Hepatocyte (in vitro differentiated cells): ENCODE measurements at regions not wholly inside any gene's neighbourhood (a gene's known extent, or its start where the extent isn't known, plus 50 kb on each side); places are given as distances from the start of the nearest gene placed in this dataset.

Source experiments
- EZH2 ChIP-seq: fragments of 200-600 bp; sonication (generic); IDR thresholded peaks from 2 replicates; pipeline ENCODE4 v1.6.1; 2016; ENCODE audit warnings: antibody characterized with exemption, mild to moderate bottlenecking, borderline replicate concordance
- EZH2phosphoT487 ChIP-seq: fragments of 200-600 bp; sonication (generic); IDR thresholded peaks from one replicate; pipeline ENCODE4 v1.6.1; 2018; ENCODE audit warnings: antibody characterized with exemption, mild to moderate bottlenecking, low read depth, moderate library complexity; ENCODE audit not compliant: unreplicated experiment, severe bottlenecking
- TF ChIP-seq, protein P1 (sequence below): fragments of 200-600 bp; sonication (generic); IDR thresholded peaks from 2 replicates; pipeline ENCODE4 v1.5.1; 2016; ENCODE audit warnings: antibody characterized with exemption, mild to moderate bottlenecking; ENCODE audit not compliant: poor library complexity

DNA sequence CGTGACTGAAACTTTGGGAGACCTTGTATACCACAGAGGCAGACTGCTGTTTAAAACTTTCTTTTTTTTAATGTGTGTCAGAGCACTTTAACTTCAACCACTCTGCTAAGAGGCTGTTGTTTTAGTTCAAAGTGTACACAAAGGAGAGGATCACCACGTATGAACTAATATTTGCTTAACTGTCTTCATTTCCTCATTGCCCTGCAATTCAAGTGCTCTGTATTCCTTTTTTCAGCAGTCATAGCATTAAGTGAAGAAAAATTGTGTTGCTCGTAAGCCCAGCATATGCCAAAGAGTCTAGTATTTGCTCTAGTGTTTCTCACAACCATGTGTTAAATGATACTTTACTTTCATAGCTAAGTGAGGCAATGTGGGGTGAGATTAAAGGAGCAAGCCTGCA is 63.0 kb upstream of the HHIP start:
- TF ChIP-seq EZH2 (no peak), EZH2phosphoT487 (no peak)
- TF ChIP-seq, protein P1, sequence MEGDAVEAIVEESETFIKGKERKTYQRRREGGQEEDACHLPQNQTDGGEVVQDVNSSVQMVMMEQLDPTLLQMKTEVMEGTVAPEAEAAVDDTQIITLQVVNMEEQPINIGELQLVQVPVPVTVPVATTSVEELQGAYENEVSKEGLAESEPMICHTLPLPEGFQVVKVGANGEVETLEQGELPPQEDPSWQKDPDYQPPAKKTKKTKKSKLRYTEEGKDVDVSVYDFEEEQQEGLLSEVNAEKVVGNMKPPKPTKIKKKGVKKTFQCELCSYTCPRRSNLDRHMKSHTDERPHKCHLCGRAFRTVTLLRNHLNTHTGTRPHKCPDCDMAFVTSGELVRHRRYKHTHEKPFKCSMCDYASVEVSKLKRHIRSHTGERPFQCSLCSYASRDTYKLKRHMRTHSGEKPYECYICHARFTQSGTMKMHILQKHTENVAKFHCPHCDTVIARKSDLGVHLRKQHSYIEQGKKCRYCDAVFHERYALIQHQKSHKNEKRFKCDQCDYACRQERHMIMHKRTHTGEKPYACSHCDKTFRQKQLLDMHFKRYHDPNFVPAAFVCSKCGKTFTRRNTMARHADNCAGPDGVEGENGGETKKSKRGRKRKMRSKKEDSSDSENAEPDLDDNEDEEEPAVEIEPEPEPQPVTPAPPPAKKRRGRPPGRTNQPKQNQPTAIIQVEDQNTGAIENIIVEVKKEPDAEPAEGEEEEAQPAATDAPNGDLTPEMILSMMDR, result no peak
